GM12892 (cell line): ENCODE measurements at regions not wholly inside any gene's neighbourhood (a gene's known extent, or its start where the extent isn't known, plus 50 kb on each side); places are given as distances from the start of the nearest gene placed in this dataset.

ENCODE experiments used
- POLR2A ChIP-seq: IDR thresholded peaks from 2 replicates; pipeline ENCODE4 v1.6.1; 2011; ENCODE audit warnings: low read depth, low read length, control low read depth
- POLR2AphosphoS5 ChIP-seq: IDR thresholded peaks from 2 replicates; pipeline ENCODE4 v1.6.1; 2011; ENCODE audit warnings: low read depth, low read length, control low read depth
- TAF1 ChIP-seq: IDR thresholded peaks from 2 replicates; pipeline ENCODE4 v1.6.1; 2011; ENCODE audit warnings: low read depth, mild to moderate bottlenecking, control low read depth, low read length, borderline replicate concordance

GRCh38 chr2:215613888-215614287 lies 178.0 kb upstream of the FN1 start:
- TF ChIP-seq POLR2A: no peak
- no peak for TF ChIP-seq TAF1
- TF ChIP-seq POLR2AphosphoS5: no peak
